Adrenal gland (tissue), 9 donors: ENCODE measurements at regions not wholly inside any gene's neighbourhood (a gene's known extent, or its start where the extent isn't known, plus 50 kb on each side); places are given as distances from the start of the nearest gene placed in this dataset.
"Not testable (repeated sequence)": the region's sequence is repeated elsewhere in the genome, so short reads cannot be mapped to it uniquely, and the experiment has no call there.

ENCODE experiments used
- DNase-seq, 7 donors: peaks; one replicate each; pipeline ENCODE4 v3.0.0-alpha.2; 2019 to 2020
- H3K27ac ChIP-seq, 5 donors: fragments of 200-600 bp; sonication (generic) in 4 of 5; 1 replicate in 3 of 5; 2 replicates in 2 of 5; pipeline versions ENCODE4 v1.5.1 to v1.8.0; 2016 to 2020; ENCODE audit warnings: mild to moderate bottlenecking in 1 of 5
- H3K27me3 ChIP-seq: fragments of 200-600 bp; 2 replicates; pipeline ENCODE4 v1.8.0; 2021
- H3K36me3 ChIP-seq, 2 donors: fragments of 200-600 bp; replicated peaks in 1 of 2; 1 replicate in 1 of 2; 2 replicates in 1 of 2; pipeline versions ENCODE4 v1.5.1 to v1.8.0; 2018 to 2022
- H3K4me1 ChIP-seq, 2 donors: fragments of 200-600 bp; replicated peaks in 1 of 2; 1 replicate in 1 of 2; 2 replicates in 1 of 2; pipeline versions ENCODE4 v1.5.1 to v1.8.0; 2018 to 2021
- H3K4me3 ChIP-seq, 4 donors: fragments of 200-600 bp; sonication (generic) in 3 of 4; one replicate each; pipeline ENCODE4 v1.5.1; 2016 to 2018
- H3K9me3 ChIP-seq, 3 donors: fragments of 200-600 bp; sonication (generic) in 1 of 3; replicated peaks in 1 of 3; 1 replicate in 2 of 3; 2 replicates in 1 of 3; pipeline versions ENCODE4 v1.5.1 to v1.8.0; 2016 to 2021
- POLR2A ChIP-seq, 2 donors: fragments of 450-650 bp; IDR thresholded peaks; one replicate each; pipeline ENCODE4 v1.6.1; 2017; ENCODE audit warnings: antibody characterized with exemption in 2 of 2, mild to moderate bottlenecking in 2 of 2, moderate library complexity in 1 of 2
- WGBS, 4 donors: extraction: QIAGEN DNeasy Blood & Tissue Kit in 2 of 4; methylation state at CpG; one replicate each; pipeline versions ENCODE4 v1.1.5 to v1.1.7; 2013 to 2017; 5-methylcytosine and 5-hydroxymethylcytosine counted together
- intact Hi-C, 2 donors: fragments of 100-400 bp; cut with DNase I; formaldehyde crosslinking; loops; one replicate each; pipeline versions ENCODE4 v1.14.1 to v1.15.0; 2022 to 2023
- TF ChIP-seq, protein P1 (sequence below), 6 experiments: fragments of 450-650 bp in 4 of 6; fragments of 200-600 bp in 2 of 6; sonication (generic) in 1 of 6; IDR thresholded peaks; 1 replicate in 5 of 6; 2 replicates in 1 of 6; pipeline versions ENCODE4 v1.5.1 to v1.8.0; 2016 to 2021; ENCODE audit warnings: antibody characterized with exemption in 6 of 6, mild to moderate bottlenecking in 2 of 6, moderate library complexity in 1 of 6
- donor health status: healthy with polysubstance abuse.
- donor health status: Bipolar disorder and iron deficiency.
- donor health status: DM: yes; HTN: yes; CAD: no.
- donor health status: DM: no; HTN: no; CAD: no.
- donor health status: DM: no; HTN: no; CAD: no.

DNA sequence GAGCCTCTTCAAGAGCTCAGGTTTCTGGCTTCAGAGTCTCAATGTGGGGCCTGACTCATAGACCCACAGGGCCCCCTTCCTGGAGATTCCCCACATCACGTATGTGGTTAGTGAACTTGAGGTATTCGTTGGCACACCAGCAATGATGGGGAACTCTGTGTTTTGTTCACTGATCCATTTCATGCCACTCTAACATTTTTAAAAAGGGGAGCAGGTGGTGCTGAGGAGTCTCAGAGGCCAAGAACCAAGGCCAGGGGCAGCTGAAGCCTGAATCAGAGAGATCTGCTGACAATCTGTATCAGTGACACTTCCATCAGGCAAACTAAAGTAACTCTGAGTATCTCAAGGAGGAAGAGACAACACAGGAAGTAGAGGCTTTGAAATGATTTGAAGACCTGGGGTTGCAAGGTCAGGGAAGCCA lies 323.4 kb downstream of the VRK1 start:
- H3K36me3 ChIP-seq = no peaks in the 10 kb centered on the region
- intact Hi-C loops = no loop called here
- H3K27me3 ChIP-seq = no peaks in the 10 kb centered on the region
- H3K4me1 ChIP-seq = no peaks in the 10 kb centered on the region
- 57 to 79% (median 63%) methylated on average over 2 of the region's 2 CpGs for WGBS, 4 donors
- no peak overlapping the region for H3K27ac ChIP-seq
- DNase-seq = peak in 1 of 7 donors; percentile 33
- TF ChIP-seq POLR2A (IDR thresholded peaks at IDR 0.05) = no peak
- TF ChIP-seq, protein P1, sequence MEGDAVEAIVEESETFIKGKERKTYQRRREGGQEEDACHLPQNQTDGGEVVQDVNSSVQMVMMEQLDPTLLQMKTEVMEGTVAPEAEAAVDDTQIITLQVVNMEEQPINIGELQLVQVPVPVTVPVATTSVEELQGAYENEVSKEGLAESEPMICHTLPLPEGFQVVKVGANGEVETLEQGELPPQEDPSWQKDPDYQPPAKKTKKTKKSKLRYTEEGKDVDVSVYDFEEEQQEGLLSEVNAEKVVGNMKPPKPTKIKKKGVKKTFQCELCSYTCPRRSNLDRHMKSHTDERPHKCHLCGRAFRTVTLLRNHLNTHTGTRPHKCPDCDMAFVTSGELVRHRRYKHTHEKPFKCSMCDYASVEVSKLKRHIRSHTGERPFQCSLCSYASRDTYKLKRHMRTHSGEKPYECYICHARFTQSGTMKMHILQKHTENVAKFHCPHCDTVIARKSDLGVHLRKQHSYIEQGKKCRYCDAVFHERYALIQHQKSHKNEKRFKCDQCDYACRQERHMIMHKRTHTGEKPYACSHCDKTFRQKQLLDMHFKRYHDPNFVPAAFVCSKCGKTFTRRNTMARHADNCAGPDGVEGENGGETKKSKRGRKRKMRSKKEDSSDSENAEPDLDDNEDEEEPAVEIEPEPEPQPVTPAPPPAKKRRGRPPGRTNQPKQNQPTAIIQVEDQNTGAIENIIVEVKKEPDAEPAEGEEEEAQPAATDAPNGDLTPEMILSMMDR (IDR thresholded peaks at IDR 0.05) = no peak
- no peak overlapping the region for H3K4me3 ChIP-seq
- no peaks in the 10 kb centered on the region for H3K9me3 ChIP-seq

DNA sequence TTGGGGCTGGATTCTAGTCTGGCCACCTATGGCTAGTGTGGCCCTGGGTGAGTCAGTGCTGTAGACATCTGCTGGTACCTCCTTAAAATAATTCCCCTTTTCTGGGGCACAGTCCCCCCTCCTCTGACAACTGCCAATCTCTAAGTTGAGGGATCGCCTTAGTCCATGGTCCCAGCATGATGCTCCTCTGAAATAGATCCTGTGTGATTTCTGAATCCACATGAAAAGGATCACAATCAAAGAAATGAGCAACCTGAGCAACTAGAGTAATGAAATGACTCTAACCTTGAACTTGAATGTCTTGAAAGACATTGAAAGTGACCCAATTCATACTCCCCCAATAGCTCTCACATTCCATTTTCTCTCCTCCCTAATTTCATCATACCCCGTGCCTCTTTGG lies 332.5 kb downstream of the VRK1 start:
- 86 to 100% (median 92%) methylated on average over 2 of the region's 2 CpGs for WGBS, 4 donors
- H3K4me1 ChIP-seq = no peaks in the 10 kb centered on the region
- intact Hi-C loops = no loop called here
- no peak for DNase-seq
- H3K9me3 ChIP-seq = no peaks in the 10 kb centered on the region
- no peak overlapping the region for H3K27ac ChIP-seq
- no peaks in the 10 kb centered on the region for H3K27me3 ChIP-seq
- H3K36me3 ChIP-seq = no peaks in the 10 kb centered on the region
- no peak overlapping the region for H3K4me3 ChIP-seq
- TF ChIP-seq, protein P1 (IDR thresholded peaks at IDR 0.05) = no peak
- no peak for TF ChIP-seq POLR2A (IDR thresholded peaks at IDR 0.05)

DNA sequence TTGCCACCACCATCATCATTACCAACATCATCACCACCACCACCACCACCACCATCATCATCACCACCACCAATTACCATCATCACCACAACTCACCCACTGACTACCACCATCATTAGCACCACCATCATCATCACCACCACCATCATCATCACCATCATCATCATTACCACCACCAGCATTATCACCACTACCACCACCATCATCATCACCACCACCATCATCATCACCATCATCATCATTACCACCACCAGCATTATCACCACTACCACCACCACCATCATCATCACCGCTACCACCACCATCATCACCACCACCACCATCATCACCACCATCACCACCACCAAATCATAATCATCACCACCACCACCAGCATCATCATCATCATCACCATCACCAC lies 338.7 kb downstream of the VRK1 start:
- H3K27me3 ChIP-seq, H3K36me3 ChIP-seq, H3K4me3 ChIP-seq, H3K27ac ChIP-seq, intact Hi-C loops, DNase-seq, H3K9me3 ChIP-seq, H3K4me1 ChIP-seq: not testable (repeated sequence)
- WGBS, 4 donors = 93 to 100% (median 95%) methylated on average over 1 of the region's 1 CpG

DNA sequence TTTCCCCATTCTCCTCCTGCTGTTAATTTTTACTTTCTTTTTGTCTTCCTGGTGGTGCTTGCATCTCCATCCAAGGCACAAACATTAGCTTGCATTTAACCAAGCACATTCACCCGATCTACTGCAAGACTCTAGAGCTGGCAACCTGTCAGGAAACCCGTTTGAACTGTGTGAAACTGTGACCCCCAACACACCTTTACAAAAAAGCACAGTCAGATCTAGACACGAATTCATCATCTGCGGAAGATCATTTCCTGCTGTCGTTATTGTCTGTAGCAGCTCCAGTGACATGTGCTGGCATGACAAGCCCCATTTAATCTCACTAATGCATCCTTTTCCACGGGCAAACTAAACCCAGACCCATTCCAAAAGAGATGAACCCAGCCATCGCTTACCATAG lies 340.5 kb downstream of the VRK1 start:
- intact Hi-C loops = no loop called here
- WGBS, 4 donors = 63 to 77% (median 69%) methylated on average over 7 of the region's 7 CpGs

DNA sequence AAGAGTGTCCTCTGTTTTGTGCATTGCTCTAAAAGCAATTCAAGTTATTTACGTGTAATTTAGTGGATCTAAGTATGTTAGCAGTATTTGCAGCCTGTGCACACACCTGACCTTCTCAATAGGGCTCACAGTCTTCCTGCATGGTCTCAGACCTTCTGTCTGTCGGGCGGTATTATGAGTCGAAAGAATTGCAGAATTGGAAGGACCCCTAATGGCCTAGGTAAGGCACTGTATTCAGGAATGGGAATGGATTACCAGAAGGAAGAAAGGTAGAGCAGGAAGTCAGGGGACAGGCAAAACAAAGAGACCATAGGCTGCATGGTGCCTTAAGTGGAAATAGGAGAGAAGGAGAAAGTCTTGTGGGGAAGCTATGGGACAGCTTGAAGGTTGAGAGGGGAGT lies 341.6 kb downstream of the VRK1 start:
- H3K9me3 ChIP-seq = no peaks in the 10 kb centered on the region
- no peaks in the 10 kb centered on the region for H3K4me1 ChIP-seq
- peak in 1 of 7 donors; percentile 13 for DNase-seq
- no peak overlapping the region for H3K4me3 ChIP-seq
- H3K27me3 ChIP-seq = no peaks in the 10 kb centered on the region
- WGBS, 4 donors = 72 to 80% (median 77%) methylated on average over 4 of the region's 4 CpGs
- intact Hi-C loops = no loop called here
- no peak overlapping the region for H3K27ac ChIP-seq
- TF ChIP-seq, protein P1 (IDR thresholded peaks at IDR 0.05) = no peak
- no peak for TF ChIP-seq POLR2A (IDR thresholded peaks at IDR 0.05)
- H3K36me3 ChIP-seq = no peaks in the 10 kb centered on the region

More for the DNA sequence above, 340.5 kb downstream of the VRK1 start:
- no peaks in the 10 kb centered on the region for H3K9me3 ChIP-seq
- peak in 1 of 7 donors; percentile 11 for DNase-seq
- no peaks in the 10 kb centered on the region for H3K27me3 ChIP-seq
- H3K4me1 ChIP-seq = no peaks in the 10 kb centered on the region
- H3K4me3 ChIP-seq = no peak overlapping the region
- no peak for TF ChIP-seq POLR2A (IDR thresholded peaks at IDR 0.05)
- TF ChIP-seq, protein P1 (IDR thresholded peaks at IDR 0.05) = no peak
- no peak overlapping the region for H3K27ac ChIP-seq
- no peaks in the 10 kb centered on the region for H3K36me3 ChIP-seq
